ENCODE measurements at regions not wholly inside any gene's neighbourhood (a gene's known extent, or its start where the extent isn't known, plus 50 kb on each side); places are given as distances from the start of the nearest gene placed in this dataset.
A peak's percentile ranks its signal among the peaks of the same experiment; 100 is the strongest.

- H3K4me3 ChIP-seq: no peak overlapping the region
- DNase-seq (peak in 2 of 3 donors; percentile 27 to 51), ATAC-seq (ENCODE audit: insufficient read depth, low FRiP score) (no peak)
- 36 to 51% methylated on average over 10 of the region's 10 CpGs for WGBS, 2 donors
- no peaks in the 10 kb centered on the region for H3K36me3 ChIP-seq (ENCODE audit: control insufficient read depth in 4 of 4, insufficient read depth in 4 of 4, low read length in 4 of 4)
- H3K27ac ChIP-seq (ENCODE audit: low read depth in 1 of 2, low read length in 1 of 2): no peak overlapping the region
- peaks cover 0 to 4% (median 0%) of the 10 kb centered on the region in 5 donors for H3K4me1 ChIP-seq (ENCODE audit: control insufficient read depth in 5 of 5, insufficient read depth in 5 of 5, low read length in 5 of 5)
- no peak overlapping the region for H3K9ac ChIP-seq (ENCODE audit: insufficient read depth in 1 of 2, low read length in 2 of 2)
- TF ChIP-seq CTCF (IDR thresholded peaks at IDR 0.05; ENCODE audit: control extremely low read depth, extremely low read depth): no peak
- H3K9me3 ChIP-seq (ENCODE audit: control insufficient read depth in 4 of 4, insufficient read depth in 3 of 4, low read length in 3 of 4): peaks cover 0 to 6% (median 0%) of the 10 kb centered on the region in 4 donors
- H3K27me3 ChIP-seq (ENCODE audit: control insufficient read depth in 3 of 3, insufficient read depth in 3 of 3, low read length in 2 of 3): peaks cover 0 to 4% (median 0%) of the 10 kb centered on the region in 3 donors
These were observed 71.1 kb upstream of the BLCAP start for GRCh38 chr20:37598575-37599342.

GRCh38 chr20:37598100-37598543 is 70.4 kb upstream of the BLCAP start:
- H3K36me3 ChIP-seq (ENCODE audit: control insufficient read depth in 4 of 4, insufficient read depth in 4 of 4, low read length in 4 of 4): no peaks in the 10 kb centered on the region
- TF ChIP-seq CTCF (IDR thresholded peaks at IDR 0.05; ENCODE audit: control extremely low read depth, extremely low read depth): no peak
- H3K9ac ChIP-seq (ENCODE audit: insufficient read depth in 1 of 2, low read length in 2 of 2): no peak overlapping the region
- peak; percentile 13 to 37 (median 23) for DNase-seq
- ATAC-seq (ENCODE audit: insufficient read depth, low FRiP score): no peak
- no peak overlapping the region for H3K4me3 ChIP-seq
- H3K9me3 ChIP-seq (ENCODE audit: control insufficient read depth in 4 of 4, insufficient read depth in 3 of 4, low read length in 3 of 4): peaks cover 0 to 6% (median 0%) of the 10 kb centered on the region in 4 donors
- peaks cover 0 to 4% (median 0%) of the 10 kb centered on the region in 5 donors for H3K4me1 ChIP-seq (ENCODE audit: control insufficient read depth in 5 of 5, insufficient read depth in 5 of 5, low read length in 5 of 5)
- H3K27ac ChIP-seq (ENCODE audit: low read depth in 1 of 2, low read length in 1 of 2): no peak overlapping the region
- WGBS, 2 donors: 6 to 7% methylated on average over 21 to 24 of the region's 24 CpGs
- H3K27me3 ChIP-seq (ENCODE audit: control insufficient read depth in 3 of 3, insufficient read depth in 3 of 3, low read length in 2 of 3): peaks cover 0 to 4% (median 0%) of the 10 kb centered on the region in 3 donors

- ATAC-seq (ENCODE audit: insufficient read depth, low FRiP score) (no peak), DNase-seq (peak in 1 of 3 donors; percentile 5)
- no peak for TF ChIP-seq CTCF (IDR thresholded peaks at IDR 0.05; ENCODE audit: control extremely low read depth, extremely low read depth)
- no peak overlapping the region for H3K4me3 ChIP-seq
- no peak overlapping the region for H3K9ac ChIP-seq (ENCODE audit: insufficient read depth in 1 of 2, low read length in 2 of 2)
- peaks cover 0 to 9% (median 0%) of the 10 kb centered on the region in 4 donors for H3K9me3 ChIP-seq (ENCODE audit: control insufficient read depth in 4 of 4, insufficient read depth in 3 of 4, low read length in 3 of 4)
- 65 to 72% methylated on average over 9 of the region's 9 CpGs for WGBS, 2 donors
- peaks cover 0 to 6% (median 0%) of the 10 kb centered on the region in 3 donors for H3K27me3 ChIP-seq (ENCODE audit: control insufficient read depth in 3 of 3, insufficient read depth in 3 of 3, low read length in 2 of 3)
- H3K4me1 ChIP-seq (ENCODE audit: control insufficient read depth in 5 of 5, insufficient read depth in 5 of 5, low read length in 5 of 5): peaks cover 0 to 4% (median 0%) of the 10 kb centered on the region in 5 donors
- H3K36me3 ChIP-seq (ENCODE audit: control insufficient read depth in 4 of 4, insufficient read depth in 4 of 4, low read length in 4 of 4): no peaks in the 10 kb centered on the region
- no peak overlapping the region for H3K27ac ChIP-seq (ENCODE audit: low read depth in 1 of 2, low read length in 1 of 2)
These were observed 69.3 kb upstream of the BLCAP start for GRCh38 chr20:37596890-37597536.

Data from lung (tissue), 11 donors.